MM.1S (cell line): ENCODE measurements at regions not wholly inside any gene's neighbourhood (a gene's known extent, or its start where the extent isn't known, plus 50 kb on each side); places are given as distances from the start of the nearest gene placed in this dataset.

ENCODE experiments used
- DNase-seq: peaks from one replicate; pipeline ENCODE4 v3.0.0-alpha.2; 2015
- H2AFZ ChIP-seq: fragments of 300-600 bp; sonication (generic); 2 replicates; pipeline ENCODE4 v1.6.0; 2016; ENCODE audit warnings: antibody characterized with exemption, low read length
- H3F3A ChIP-seq: fragments of 300-600 bp; sonication (generic); 2 replicates; pipeline ENCODE4 v1.6.1; 2016; ENCODE audit warnings: mild to moderate bottlenecking, antibody characterized with exemption, low read length, moderate library complexity, mixed read lengths; ENCODE audit not compliant: insufficient read depth
- H3K27ac ChIP-seq: fragments of 300-600 bp; sonication (generic); 2 replicates; pipeline ENCODE4 v1.5.1; 2016; ENCODE audit warnings: mild to moderate bottlenecking, low read length
- H3K27me3 ChIP-seq: fragments of 300-600 bp; sonication (generic); replicated peaks from 2 replicates; pipeline ENCODE4 v1.6.0; 2016; ENCODE audit warnings: low read length; ENCODE audit not compliant: insufficient read depth
- H3K36me3 ChIP-seq: fragments of 300-600 bp; sonication (generic); replicated peaks from 2 replicates; pipeline ENCODE4 v1.6.1; 2016; ENCODE audit warnings: mild to moderate bottlenecking, low read length, mixed read lengths; ENCODE audit not compliant: insufficient read depth
- H3K4me1 ChIP-seq: fragments of 300-600 bp; sonication (generic); 2 replicates; pipeline ENCODE4 v1.6.1; 2016; ENCODE audit warnings: low read length, mixed read lengths
- H3K4me2 ChIP-seq: fragments of 300-600 bp; sonication (generic); 2 replicates; pipeline ENCODE4 v1.6.0; 2016; ENCODE audit warnings: low read depth, low read length
- H3K4me3 ChIP-seq: fragments of 300-600 bp; sonication (generic); 2 replicates; pipeline ENCODE4 v1.5.1; 2016; ENCODE audit warnings: low read length, mixed read lengths
- H3K79me2 ChIP-seq: fragments of 300-600 bp; sonication (generic); 2 replicates; pipeline ENCODE4 v1.6.1; 2016; ENCODE audit warnings: mixed run types, low read length, mixed read lengths
- H3K9ac ChIP-seq: fragments of 300-600 bp; sonication (generic); 2 replicates; pipeline ENCODE4 v1.6.1; 2016; ENCODE audit warnings: low read length, mixed read lengths
- H3K9me2 ChIP-seq: fragments of 300-600 bp; sonication (generic); replicated peaks from 2 replicates; pipeline ENCODE4 v1.6.1; 2016; ENCODE audit warnings: mild to moderate bottlenecking, low read length, mixed read lengths; ENCODE audit not compliant: insufficient read depth
- H3K9me3 ChIP-seq: fragments of 300-600 bp; sonication (generic); replicated peaks from 2 replicates; pipeline ENCODE4 v1.6.1; 2016; ENCODE audit warnings: mild to moderate bottlenecking, low read length, mixed read lengths; ENCODE audit not compliant: insufficient read depth
- H4K20me1 ChIP-seq: fragments of 300-600 bp; sonication (generic); 2 replicates; pipeline ENCODE4 v1.6.1; 2016; ENCODE audit warnings: mild to moderate bottlenecking, low read length, moderate library complexity, mixed read lengths; ENCODE audit not compliant: insufficient read depth
- EZH2 ChIP-seq: fragments of 300-600 bp; sonication (generic); optimal IDR thresholded peaks from 2 replicates; pipeline ENCODE3; 2017; ENCODE audit warnings: low read depth, mild to moderate bottlenecking, antibody characterized with exemption, low read length, mixed read lengths
- EZH2phosphoT487 ChIP-seq: fragments of 300-600 bp; sonication (generic); IDR thresholded peaks from 2 replicates; pipeline ENCODE4 v1.6.1; 2018; ENCODE audit warnings: antibody characterized with exemption, low read length
- TF ChIP-seq, protein P1 (sequence below): fragments of 300-600 bp; sonication (generic); IDR thresholded peaks from 2 replicates; pipeline ENCODE4 v1.5.1; 2016; ENCODE audit warnings: antibody characterized with exemption, low read length, mixed read lengths

GRCh38 chr3:16673530-16673929, 68.3 kb upstream of the DAZL start:
- no peaks in the 10 kb centered on the region for H3K27me3 ChIP-seq
- H3K4me2 ChIP-seq = no peak overlapping the region
- DNase-seq = no peak
- H3F3A ChIP-seq = no peaks in the 10 kb centered on the region
- H3K79me2 ChIP-seq = no peaks in the 10 kb centered on the region
- H3K4me3 ChIP-seq = no peak overlapping the region
- no peak overlapping the region for H3K9ac ChIP-seq
- H2AFZ ChIP-seq = no peak overlapping the region
- H3K27ac ChIP-seq = no peak overlapping the region
- no peaks in the 10 kb centered on the region for H3K9me2 ChIP-seq
- no peaks in the 10 kb centered on the region for H3K9me3 ChIP-seq
- H4K20me1 ChIP-seq = no peaks in the 10 kb centered on the region
- no peaks in the 10 kb centered on the region for H3K36me3 ChIP-seq
- TF ChIP-seq EZH2phosphoT487 = no peak
- no peaks in the 10 kb centered on the region for H3K4me1 ChIP-seq

- Histone ChIP-seq H3F3A (no peaks in the 10 kb centered on the region), H2AFZ (no peak overlapping the region), H3K4me2 (no peak overlapping the region), H3K27me3 (no peaks in the 10 kb centered on the region), H3K4me3 (no peak overlapping the region), H3K79me2 (no peaks in the 10 kb centered on the region), H3K27ac (no peak overlapping the region), H4K20me1 (no peaks in the 10 kb centered on the region), H3K9ac (no peak overlapping the region), H3K9me2 (no peaks in the 10 kb centered on the region), H3K4me1 (no peaks in the 10 kb centered on the region), H3K36me3 (no peaks in the 10 kb centered on the region), H3K9me3 (no peaks in the 10 kb centered on the region)
- TF ChIP-seq, protein P1, sequence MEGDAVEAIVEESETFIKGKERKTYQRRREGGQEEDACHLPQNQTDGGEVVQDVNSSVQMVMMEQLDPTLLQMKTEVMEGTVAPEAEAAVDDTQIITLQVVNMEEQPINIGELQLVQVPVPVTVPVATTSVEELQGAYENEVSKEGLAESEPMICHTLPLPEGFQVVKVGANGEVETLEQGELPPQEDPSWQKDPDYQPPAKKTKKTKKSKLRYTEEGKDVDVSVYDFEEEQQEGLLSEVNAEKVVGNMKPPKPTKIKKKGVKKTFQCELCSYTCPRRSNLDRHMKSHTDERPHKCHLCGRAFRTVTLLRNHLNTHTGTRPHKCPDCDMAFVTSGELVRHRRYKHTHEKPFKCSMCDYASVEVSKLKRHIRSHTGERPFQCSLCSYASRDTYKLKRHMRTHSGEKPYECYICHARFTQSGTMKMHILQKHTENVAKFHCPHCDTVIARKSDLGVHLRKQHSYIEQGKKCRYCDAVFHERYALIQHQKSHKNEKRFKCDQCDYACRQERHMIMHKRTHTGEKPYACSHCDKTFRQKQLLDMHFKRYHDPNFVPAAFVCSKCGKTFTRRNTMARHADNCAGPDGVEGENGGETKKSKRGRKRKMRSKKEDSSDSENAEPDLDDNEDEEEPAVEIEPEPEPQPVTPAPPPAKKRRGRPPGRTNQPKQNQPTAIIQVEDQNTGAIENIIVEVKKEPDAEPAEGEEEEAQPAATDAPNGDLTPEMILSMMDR = no peak
- TF ChIP-seq EZH2 = no peak
- no peak for TF ChIP-seq EZH2phosphoT487
- no peak for DNase-seq
Observed at GRCh38 chr3:16675805-16676204, 70.6 kb upstream of the DAZL start.

DNA sequence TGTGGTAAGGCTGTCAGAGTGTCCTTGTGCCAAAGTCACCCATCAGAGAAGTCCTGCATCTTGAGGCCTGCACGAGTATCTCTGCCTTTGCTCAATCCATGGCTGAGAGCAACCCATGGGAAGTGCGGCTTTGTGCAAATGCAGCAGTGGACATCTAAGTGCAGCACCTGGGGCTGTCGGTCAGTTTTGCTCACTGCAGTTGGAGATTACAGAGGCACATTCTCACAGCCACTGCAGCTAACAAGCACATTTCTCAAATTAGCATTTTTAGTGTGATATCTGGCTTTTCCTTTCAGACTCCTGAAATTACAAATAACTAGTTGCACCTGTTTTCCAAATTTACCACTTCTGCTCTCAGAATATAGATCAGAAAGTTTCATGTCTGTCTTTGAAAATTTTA, 81.5 kb upstream of the DAZL start:
- H2AFZ ChIP-seq = no peak overlapping the region
- H3K9me2 ChIP-seq = no peaks in the 10 kb centered on the region
- H3K9me3 ChIP-seq = no peaks in the 10 kb centered on the region
- no peak for DNase-seq
- H4K20me1 ChIP-seq = no peaks in the 10 kb centered on the region
- TF ChIP-seq, protein P1 = no peak
- TF ChIP-seq EZH2 = no peak
- TF ChIP-seq EZH2phosphoT487 = no peak
- peaks cover 14% of the 10 kb centered on the region; the same call in 1 of the 2 replicates for H3K4me1 ChIP-seq
- H3K4me3 ChIP-seq = no peak overlapping the region
- 0 out of 2 replicates have a peak overlapping the region, but pooled peaks have one; percentile 7 for H3K4me2 ChIP-seq
- H3K9ac ChIP-seq = no peak overlapping the region
- H3K36me3 ChIP-seq = no peaks in the 10 kb centered on the region
- H3K27ac ChIP-seq = no peak overlapping the region
- no peaks in the 10 kb centered on the region for H3F3A ChIP-seq
- no peaks in the 10 kb centered on the region for H3K27me3 ChIP-seq
- H3K79me2 ChIP-seq = no peaks in the 10 kb centered on the region

GRCh38 chr3:16687221-16687620, 82.0 kb upstream of the DAZL start:
- Histone ChIP-seq H3K4me1 (peaks cover 14% of the 10 kb centered on the region; the same call in 1 of the 2 replicates), H2AFZ (no peak overlapping the region), H3K9me3 (no peaks in the 10 kb centered on the region), H3K27ac (no peak overlapping the region), H3F3A (no peaks in the 10 kb centered on the region), H3K9me2 (no peaks in the 10 kb centered on the region), H3K27me3 (no peaks in the 10 kb centered on the region), H3K4me3 (no peak overlapping the region), H3K79me2 (no peaks in the 10 kb centered on the region), H3K4me2 (no peak overlapping the region), H4K20me1 (no peaks in the 10 kb centered on the region), H3K9ac (no peak overlapping the region), H3K36me3 (no peaks in the 10 kb centered on the region)
- DNase-seq = no peak
- TF ChIP-seq, protein P1 = no peak
- no peak for TF ChIP-seq EZH2
- no peak for TF ChIP-seq EZH2phosphoT487
